ENCODE measurements at regions not wholly inside any gene's neighbourhood (a gene's known extent, or its start where the extent isn't known, plus 50 kb on each side); places are given as distances from the start of the nearest gene placed in this dataset.

DNA sequence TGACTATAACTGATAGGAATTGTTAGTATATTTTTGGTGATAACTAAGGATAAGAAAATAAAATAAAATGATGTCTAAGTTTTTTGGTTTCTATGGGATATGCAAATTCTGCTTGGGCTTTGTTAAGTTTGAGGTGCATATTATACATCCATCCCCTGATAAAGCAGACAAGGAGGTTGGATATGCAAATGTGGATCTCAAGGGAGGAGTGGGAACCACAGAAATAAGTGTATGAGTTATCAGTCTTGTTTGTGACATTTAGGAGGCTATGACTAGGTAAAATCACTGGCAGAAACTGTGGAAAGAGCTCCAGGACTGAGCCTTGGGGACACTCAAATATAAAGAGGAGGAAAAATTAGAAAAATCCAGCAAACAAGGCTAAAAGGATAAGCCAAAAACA, 719.4 kb downstream of the RERGL start:
- TF ChIP-seq, protein P1, sequence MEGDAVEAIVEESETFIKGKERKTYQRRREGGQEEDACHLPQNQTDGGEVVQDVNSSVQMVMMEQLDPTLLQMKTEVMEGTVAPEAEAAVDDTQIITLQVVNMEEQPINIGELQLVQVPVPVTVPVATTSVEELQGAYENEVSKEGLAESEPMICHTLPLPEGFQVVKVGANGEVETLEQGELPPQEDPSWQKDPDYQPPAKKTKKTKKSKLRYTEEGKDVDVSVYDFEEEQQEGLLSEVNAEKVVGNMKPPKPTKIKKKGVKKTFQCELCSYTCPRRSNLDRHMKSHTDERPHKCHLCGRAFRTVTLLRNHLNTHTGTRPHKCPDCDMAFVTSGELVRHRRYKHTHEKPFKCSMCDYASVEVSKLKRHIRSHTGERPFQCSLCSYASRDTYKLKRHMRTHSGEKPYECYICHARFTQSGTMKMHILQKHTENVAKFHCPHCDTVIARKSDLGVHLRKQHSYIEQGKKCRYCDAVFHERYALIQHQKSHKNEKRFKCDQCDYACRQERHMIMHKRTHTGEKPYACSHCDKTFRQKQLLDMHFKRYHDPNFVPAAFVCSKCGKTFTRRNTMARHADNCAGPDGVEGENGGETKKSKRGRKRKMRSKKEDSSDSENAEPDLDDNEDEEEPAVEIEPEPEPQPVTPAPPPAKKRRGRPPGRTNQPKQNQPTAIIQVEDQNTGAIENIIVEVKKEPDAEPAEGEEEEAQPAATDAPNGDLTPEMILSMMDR (IDR thresholded peaks at IDR 0.05), result no peak
- TF ChIP-seq POLR2AphosphoS5 (IDR thresholded peaks at IDR 0.05), result no peak
- no peak for TF ChIP-seq EP300 (IDR thresholded peaks at IDR 0.05; ENCODE audit: low read depth)
- no peak for TF ChIP-seq POLR2A (IDR thresholded peaks at IDR 0.05)

Measured in transverse colon (tissue), 4 donors.